Transverse colon (tissue), 4 donors: ENCODE measurements at regions not wholly inside any gene's neighbourhood (a gene's known extent, or its start where the extent isn't known, plus 50 kb on each side); places are given as distances from the start of the nearest gene placed in this dataset.

Experiments used
- DNase-seq: peaks from one replicate; pipeline ENCODE4 v3.0.0-alpha.2; 2019
- H3K27ac ChIP-seq, 4 donors: fragments of 200-600 bp; sonication (generic); 2 replicates each; pipeline ENCODE4 v1.5.1; 2016 to 2018; ENCODE audit warnings: inconsistent platforms in 4 of 4
- H3K27me3 ChIP-seq: fragments of 200-600 bp; sonication (generic); 2 replicates; pipeline ENCODE4 v1.5.1; 2017; ENCODE audit warnings: inconsistent platforms
- H3K36me3 ChIP-seq, 4 donors: fragments of 200-600 bp; sonication (generic); 2 replicates each; pipeline ENCODE4 v1.5.1; 2017 to 2019; ENCODE audit warnings: inconsistent platforms in 4 of 4
- H3K4me1 ChIP-seq, 4 donors: fragments of 200-600 bp; sonication (generic); 2 replicates each; pipeline ENCODE4 v1.5.1; 2017 to 2020; ENCODE audit warnings: inconsistent platforms in 4 of 4
- H3K4me3 ChIP-seq, 4 donors: fragments of 200-600 bp; sonication (generic); 1 replicate in 1 of 4; 2 replicates in 3 of 4; pipeline versions ENCODE4 v1.5.1 to v1.6.1; 2017 to 2019; ENCODE audit warnings: inconsistent platforms in 4 of 4
- H3K9me3 ChIP-seq, 2 donors: fragments of 200-600 bp; sonication (generic); 2 replicates each; pipeline ENCODE4 v1.5.1; 2017 to 2019; ENCODE audit warnings: inconsistent platforms in 2 of 2
- CTCF ChIP-seq, 5 experiments: fragments of 200-600 bp in 3 of 5; fragments of 450-650 bp in 2 of 5; sonication (generic) in 3 of 5; IDR thresholded peaks; 1 replicate in 2 of 5; 2 replicates in 3 of 5; pipeline ENCODE4 v1.5.1; 2016 to 2017; ENCODE audit warnings: antibody characterized with exemption in 5 of 5, inconsistent platforms in 3 of 5, mild to moderate bottlenecking in 2 of 5, moderate library complexity in 1 of 5
- EP300 ChIP-seq: sonication (generic); formaldehyde crosslinking; IDR thresholded peaks from one replicate; pipeline ENCODE4 v1.6.1; 2017; ENCODE audit warnings: antibody characterized with exemption, low read depth
- POLR2A ChIP-seq: fragments of 450-650 bp; IDR thresholded peaks from one replicate; pipeline ENCODE4 v1.6.1; 2016; ENCODE audit warnings: antibody characterized with exemption, mild to moderate bottlenecking, moderate library complexity
- POLR2AphosphoS5 ChIP-seq, 3 donors: sonication (generic); formaldehyde crosslinking; IDR thresholded peaks; one replicate each; pipeline ENCODE4 v1.6.1; 2016; ENCODE audit warnings: antibody characterized with exemption in 3 of 3
- WGBS, 2 donors: methylation state at CpG; one replicate each; pipeline ENCODE4 v1.1.5; 2018; ENCODE audit warnings: low coverage in 1 of 2; 5-methylcytosine and 5-hydroxymethylcytosine counted together
- in situ Hi-C, 4 donors: fragments of 200-750 bp; cut with MboI; loops; one replicate each; pipeline versions ENCODE4 v1.15.0 to v1.15.1; 2017; ENCODE audit warnings: low sequenced_read_pairs in 3 of 4, low pct_ligation_motif_present in 1 of 4, low pct_unique_long_range_greater_than_20kb in 1 of 4
- intact Hi-C: fragments of 100-400 bp; cut with DNase I; formaldehyde crosslinking; loops from one replicate; pipeline ENCODE4 v1.15.1; 2023; ENCODE audit warnings: low total_unique reads

DNA sequence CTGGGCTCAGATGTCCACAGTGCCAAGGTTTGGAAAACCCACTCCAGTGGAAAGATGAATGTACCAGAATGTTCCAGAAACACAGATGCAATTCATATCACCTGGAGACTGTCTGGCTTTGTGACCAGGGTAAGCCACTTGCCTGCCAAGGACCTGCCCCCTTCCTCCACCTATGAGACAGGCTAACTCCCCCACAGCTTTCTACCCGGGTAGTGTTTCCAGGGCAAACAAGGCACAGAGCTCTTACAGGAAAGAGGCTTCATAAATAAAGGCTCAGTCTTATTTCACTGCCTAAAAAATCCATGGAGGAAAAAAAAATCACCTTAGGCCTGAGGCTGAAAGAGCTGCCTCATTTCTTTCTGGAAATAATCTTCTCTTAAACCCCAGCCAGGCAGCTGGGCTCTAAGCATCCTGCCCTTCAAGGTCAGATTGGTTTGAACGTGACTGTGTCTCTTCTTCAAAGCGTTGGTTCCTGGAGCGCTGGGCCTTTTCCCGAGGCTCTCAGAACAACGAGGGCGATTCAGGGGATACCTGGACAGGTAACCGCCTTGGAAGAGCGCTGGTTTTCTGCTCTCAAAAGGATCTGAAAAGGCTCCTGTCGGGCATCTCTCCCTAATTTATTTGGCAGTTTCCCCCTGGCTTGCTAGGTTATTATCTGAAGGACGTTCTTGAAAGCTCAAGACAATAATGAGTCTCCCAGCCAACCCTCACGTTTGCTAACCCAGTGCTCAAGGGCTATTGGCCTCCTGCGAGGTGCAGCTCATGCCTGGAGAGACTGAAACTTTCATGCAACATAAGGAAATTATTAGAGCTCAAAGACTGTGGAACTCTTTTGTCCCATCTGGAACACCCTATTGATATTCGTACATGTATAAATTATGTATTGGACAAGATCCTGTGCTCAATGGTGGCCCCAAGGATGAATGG, 199.2 kb upstream of the PMEPA1 start:
- H3K27me3 ChIP-seq: no peaks in the 10 kb centered on the region
- TF ChIP-seq POLR2A (no peak), EP300 (no peak), POLR2AphosphoS5 (IDR thresholded peaks at IDR 0.05) (no peak), CTCF (IDR thresholded peaks at IDR 0.05) (no peak)
- H3K4me1 ChIP-seq: no peaks in the 10 kb centered on the region
- 57 to 86% methylated on average over 4 to 14 of the region's 14 CpGs for WGBS, 2 donors
- H3K27ac ChIP-seq: no peak overlapping the region
- H3K36me3 ChIP-seq: no peaks in the 10 kb centered on the region
- intact Hi-C loops: no loop called here
- no peak overlapping the region for H3K4me3 ChIP-seq
- in situ Hi-C loops: no loop called here
- DNase-seq: no peak
- H3K9me3 ChIP-seq: no peaks in the 10 kb centered on the region

GRCh38 chr20:57908226-57908625, 198.4 kb upstream of the PMEPA1 start:
- Histone ChIP-seq H3K27ac (no peak overlapping the region), H3K4me3 (no peak overlapping the region), H3K9me3 (no peaks in the 10 kb centered on the region), H3K27me3 (no peaks in the 10 kb centered on the region), H3K36me3 (no peaks in the 10 kb centered on the region), H3K4me1 (no peaks in the 10 kb centered on the region)
- 91% methylated on average over 9 of the region's 9 CpGs; no CpG with 5 or more reads in 1 of the 2 donors for WGBS, 2 donors
- TF ChIP-seq EP300 (no peak), CTCF (IDR thresholded peaks at IDR 0.05) (no peak), POLR2A (no peak), POLR2AphosphoS5 (IDR thresholded peaks at IDR 0.05) (no peak)
- no peak for DNase-seq
- intact Hi-C loops: no loop called here
- in situ Hi-C loops: no loop called here

DNA sequence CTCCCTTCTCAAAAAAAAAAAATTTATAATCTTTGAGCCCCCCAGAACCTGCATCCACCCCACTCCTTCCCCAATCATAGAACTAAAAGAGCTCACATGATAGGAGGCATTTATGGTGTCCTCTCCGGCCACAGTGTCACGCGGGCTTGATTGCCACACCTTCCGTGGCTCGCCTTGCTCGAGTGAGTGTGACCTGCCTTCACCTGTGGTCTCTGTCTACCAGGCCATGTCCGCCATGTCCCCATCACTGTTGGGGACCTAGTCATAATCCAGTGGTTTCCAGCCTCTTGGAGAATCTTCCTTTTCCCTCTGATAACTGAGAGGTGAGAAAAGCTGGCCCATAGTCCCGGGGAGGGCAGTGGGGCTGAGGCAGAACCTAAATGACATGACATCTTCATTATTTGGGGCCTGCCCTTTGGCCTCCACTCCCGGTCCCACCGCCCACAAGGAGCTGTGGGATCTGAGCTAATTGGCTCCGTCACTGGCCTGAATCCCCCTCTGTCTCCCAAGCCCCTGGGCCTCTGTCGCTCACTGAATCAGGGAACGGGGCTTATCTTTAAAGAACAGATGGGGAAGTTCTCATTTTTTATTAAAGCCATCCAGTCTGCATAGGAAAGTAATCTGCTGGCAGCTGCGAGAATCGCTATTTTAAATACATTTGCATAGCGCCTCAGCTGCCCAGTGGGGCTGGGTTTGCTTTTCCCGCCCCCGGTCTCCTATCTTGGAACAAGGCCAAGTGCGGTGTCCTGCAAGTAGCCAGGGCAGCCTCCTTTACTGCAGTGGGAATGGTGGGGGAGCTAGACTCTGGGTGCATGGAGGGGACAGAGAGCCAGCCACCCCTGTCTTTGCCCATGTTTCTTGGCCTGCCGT, 197.6 kb upstream of the PMEPA1 start:
- 77% methylated on average over 20 of the region's 20 CpGs; no CpG with 5 or more reads in 1 of the 2 donors for WGBS, 2 donors
- no peak for DNase-seq
- intact Hi-C loops (no loop called here), in situ Hi-C loops (no loop called here)
- no peaks in the 10 kb centered on the region for H3K36me3 ChIP-seq
- H3K27me3 ChIP-seq: no peaks in the 10 kb centered on the region
- H3K9me3 ChIP-seq: no peaks in the 10 kb centered on the region
- no peak overlapping the region for H3K4me3 ChIP-seq
- TF ChIP-seq POLR2AphosphoS5 (IDR thresholded peaks at IDR 0.05) (no peak), EP300 (no peak), CTCF (IDR thresholded peaks at IDR 0.05) (no peak)
- no peaks in the 10 kb centered on the region for H3K4me1 ChIP-seq
- no peak overlapping the region for H3K27ac ChIP-seq

GRCh38 chr20:57905448-57905847, 195.6 kb upstream of the PMEPA1 start:
- no peak overlapping the region for H3K4me3 ChIP-seq
- no peak overlapping the region for H3K27ac ChIP-seq
- TF ChIP-seq POLR2A (no peak), POLR2AphosphoS5 (IDR thresholded peaks at IDR 0.05) (no peak), CTCF (IDR thresholded peaks at IDR 0.05) (no peak), EP300 (no peak)
- in situ Hi-C loops: no loop called here
- H3K4me1 ChIP-seq: no peaks in the 10 kb centered on the region
- H3K9me3 ChIP-seq: no peaks in the 10 kb centered on the region
- no peaks in the 10 kb centered on the region for H3K27me3 ChIP-seq
- DNase-seq: no peak
- no peaks in the 10 kb centered on the region for H3K36me3 ChIP-seq
- 86 to 87% methylated on average over 5 of the region's 5 CpGs for WGBS, 2 donors
- intact Hi-C loops: no loop called here
